ENCODE measurements at regions not wholly inside any gene's neighbourhood (a gene's known extent, or its start where the extent isn't known, plus 50 kb on each side); places are given as distances from the start of the nearest gene placed in this dataset.

GRCh38 chr15:98326804-98327203 lies 321.5 kb upstream of the IGF1R start (continued):
- no peak for TF ChIP-seq THRA (IDR thresholded peaks at IDR 0.05)
- TF ChIP-seq TCF7L2 (IDR thresholded peaks at IDR 0.05; ENCODE audit: low read depth, low read length): no peak
- no peak for TF ChIP-seq GABPB1 (CRISPR knock-in tag; IDR thresholded peaks at IDR 0.05)
- no peak for TF ChIP-seq BRCA1 (IDR thresholded peaks at IDR 0.05)
- TF ChIP-seq BRCA1 (CRISPR knock-in tag; IDR thresholded peaks at IDR 0.05): no peak
- TF ChIP-seq KAT7 (CRISPR knock-in tag; IDR thresholded peaks at IDR 0.05; ENCODE audit: borderline replicate concordance): no peak
- TF ChIP-seq KDM5B (IDR thresholded peaks at IDR 0.05; ENCODE audit: insufficient replicate concordance, low read depth, low read length): no peak
- TF ChIP-seq ZFX (CRISPR knock-in tag; IDR thresholded peaks at IDR 0.05): no peak
- no peak for TF ChIP-seq PTTG1 (tag; IDR thresholded peaks at IDR 0.05; ENCODE audit: low read depth)
- TF ChIP-seq ATF7 (IDR thresholded peaks at IDR 0.05): peak; percentile 36; the same call in 1 of the 2 replicates
- TF ChIP-seq ZNF740 (CRISPR knock-in tag; IDR thresholded peaks at IDR 0.05): no peak
- TF ChIP-seq ZNF740 (tag; IDR thresholded peaks at IDR 0.05): no peak
- no peak for TF ChIP-seq ZNF589 (CRISPR knock-in tag; IDR thresholded peaks at IDR 0.05; ENCODE audit: low read depth)
